A549 (cell line): ENCODE measurements at regions not wholly inside any gene's neighbourhood (a gene's known extent, or its start where the extent isn't known, plus 50 kb on each side); places are given as distances from the start of the nearest gene placed in this dataset.

Experiments used
- ATAC-seq, 2 experiments: fragments of 200-7000 bp in 1 of 2; fragments of >200 bp in 1 of 2; cut with Nextera tagmentation in 1 of 2; cut with Tn5 transposase in 1 of 2; 3 replicates each; pipeline versions ENCODE4 v1.8.0 to v1.9.1; 2018 to 2020; ENCODE audit warnings: mild to moderate bottlenecking in 1 of 2, moderate library complexity in 1 of 2
- CTCF ChIA-PET: fragments of 300-600 bp; sonication (Branson Sonifier 250); formaldehyde crosslinking; extraction: SDS; loops from one replicate; lab custom pipeline; 2021; ENCODE audit warnings: antibody characterized with exemption, inconsistent platforms; lab: Yijun Ruan, JAX
- POLR2A ChIA-PET: fragments of 350-600 bp; formaldehyde crosslinking; extraction: SDS; loops from one replicate; lab custom pipeline; 2021; ENCODE audit warnings: antibody characterized with exemption, inconsistent platforms; lab: Yijun Ruan, JAX
- DNase-seq, 2 experiments: peaks; one replicate each; pipeline versions ENCODE4 v3.0.0 to v3.0.0-alpha.2; 2011 to 2016; ENCODE audit warnings: low read depth in 1 of 2, low spot score in 1 of 2
- FAIRE-seq: peaks from 2 replicates; lab custom pipeline; 2011; peaks lifted over from hg19 to GRCh38; lab: Jason Lieb, UNC
- H3K27ac ChIP-seq, 2 experiments: fragments of >200 bp; sonication (Bioruptor Twin); formaldehyde crosslinking; 3 replicates each; pipeline ENCODE4 v1.5.1; 2016 to 2017
- H3K4me1 ChIP-seq: fragments of >200 bp; sonication (Bioruptor Twin); formaldehyde crosslinking; 3 replicates; pipeline ENCODE4 v1.6.1; 2016
- H3K4me2 ChIP-seq: fragments of >200 bp; sonication (Bioruptor Twin); formaldehyde crosslinking; 3 replicates; pipeline ENCODE4 v1.6.1; 2016
- H3K4me3 ChIP-seq: fragments of >200 bp; sonication (Bioruptor Twin); formaldehyde crosslinking; 3 replicates; pipeline ENCODE4 v1.5.1; 2016
- H3K9me3 ChIP-seq: fragments of >200 bp; sonication (Bioruptor Twin); formaldehyde crosslinking; 3 replicates; pipeline ENCODE4 v1.6.1; 2016
- ATOH8 ChIP-seq: fragments of 250-450 bp; sonication (Bioruptor Pico); IDR thresholded peaks from 2 replicates; pipeline ENCODE4 v1.5.0; 2020; ENCODE audit warnings: low read depth, mild to moderate bottlenecking, moderate library complexity
- BCL3 ChIP-seq: fragments of >200 bp; sonication (Bioruptor Twin); formaldehyde crosslinking; IDR thresholded peaks from 3 replicates; pipeline ENCODE4 v1.6.1; 2016
- EP300 ChIP-seq, 2 experiments: fragments of >200 bp; sonication (Bioruptor Twin); formaldehyde crosslinking; IDR thresholded peaks; 2 replicates in 1 of 2; 3 replicates in 1 of 2; pipeline ENCODE4 v1.6.1; 2016 to 2017
- ESRRA ChIP-seq: fragments of 150-350 bp; IDR thresholded peaks from 2 replicates; pipeline ENCODE4 v1.6.1; 2014; ENCODE audit warnings: mild to moderate bottlenecking, low read length, borderline replicate concordance
- FOSB ChIP-seq: fragments of 250-450 bp; sonication (Bioruptor Pico); IDR thresholded peaks from 2 replicates; pipeline ENCODE4 v1.5.0; 2020; ENCODE audit warnings: mild to moderate bottlenecking, moderate library complexity
- GATA3 ChIP-seq: IDR thresholded peaks from 2 replicates; pipeline ENCODE4 v1.6.1; 2012; ENCODE audit warnings: borderline replicate concordance
- HEYL ChIP-seq: fragments of 250-450 bp; sonication (Bioruptor Pico); IDR thresholded peaks from 2 replicates; pipeline ENCODE4 v1.8.0; 2021; ENCODE audit warnings: mild to moderate bottlenecking, moderate library complexity
- HOXB13 ChIP-seq: fragments of 250-450 bp; sonication (Bioruptor Pico); IDR thresholded peaks from 2 replicates; pipeline ENCODE4 v1.5.0; 2020; ENCODE audit warnings: low read depth, mild to moderate bottlenecking, moderate library complexity
- HOXB5 ChIP-seq: fragments of 250-450 bp; sonication (Bioruptor Pico); IDR thresholded peaks from 2 replicates; pipeline ENCODE4 v1.5.0; 2020; ENCODE audit warnings: mild to moderate bottlenecking, moderate library complexity
- KDM1A ChIP-seq: fragments of 200-600 bp; sonication (generic); IDR thresholded peaks from 2 replicates; pipeline ENCODE4 v1.6.1; 2016; ENCODE audit warnings: low read depth, mild to moderate bottlenecking
- PHF8 ChIP-seq: fragments of 200-600 bp; sonication (generic); IDR thresholded peaks from 2 replicates; pipeline ENCODE4 v1.6.1; 2016; ENCODE audit warnings: low read depth, mild to moderate bottlenecking, antibody characterized with exemption, moderate library complexity, borderline replicate concordance
- REST ChIP-seq: fragments of 200-600 bp; sonication (generic); IDR thresholded peaks from 2 replicates; pipeline ENCODE4 v1.6.1; 2016; ENCODE audit warnings: antibody characterized with exemption, mild to moderate bottlenecking, moderate library complexity
- RNF2 ChIP-seq: fragments of 200-600 bp; sonication (generic); IDR thresholded peaks from 2 replicates; pipeline ENCODE4 v1.6.1; 2016; ENCODE audit warnings: low read depth, mild to moderate bottlenecking, antibody characterized with exemption, moderate library complexity, borderline replicate concordance
- SMC3 ChIP-seq: fragments of >200 bp; sonication (Bioruptor Twin); formaldehyde crosslinking; IDR thresholded peaks from 3 replicates; pipeline ENCODE4 v1.6.1; 2018; ENCODE audit warnings: inconsistent platforms
- TFCP2L1 ChIP-seq: fragments of 250-450 bp; sonication (Bioruptor Pico); IDR thresholded peaks from 2 replicates; pipeline ENCODE4 v1.5.0; 2021; ENCODE audit warnings: mild to moderate bottlenecking
- ZFP36 ChIP-seq: fragments of 450-650 bp; IDR thresholded peaks from 2 replicates; pipeline ENCODE4 v1.6.1; 2014; ENCODE audit warnings: borderline replicate concordance; ENCODE audit not compliant: partially characterized antibody
- WGBS: methylation state at CpG from one replicate; pipeline ENCODE4 v1.1.6; 2017; ENCODE audit errors: missing lambda C conversion rate; 5-methylcytosine and 5-hydroxymethylcytosine counted together
- TF ChIP-seq, protein P1 (sequence below): fragments of >200 bp; sonication (Bioruptor Twin); formaldehyde crosslinking; IDR thresholded peaks from 3 replicates; pipeline ENCODE4 v1.5.1; 2016

GRCh38 chr1:4276238-4276637 is 376.2 kb upstream of the C1orf174 start:
- 2% methylated on average over 5 of the region's 5 CpGs for WGBS
- FAIRE-seq (no peak), DNase-seq (no peak), ATAC-seq (no peak)
- peaks cover 5% of the 10 kb centered on the region; the same call in 1 of the 3 replicates for H3K9me3 ChIP-seq
- no peaks in the 10 kb centered on the region for H3K4me1 ChIP-seq
- TF ChIP-seq ATOH8 (no peak), BCL3 (no peak), EP300 (IDR thresholded peaks at IDR 0.05) (no peak), ZFP36 (no peak), REST (no peak), ESRRA (no peak)
- no peak overlapping the region for H3K4me3 ChIP-seq
- no peak overlapping the region for H3K4me2 ChIP-seq
- ChIA-PET POLR2A (no interaction called here), CTCF (no interaction called here)
- no peak overlapping the region for H3K27ac ChIP-seq

DNA sequence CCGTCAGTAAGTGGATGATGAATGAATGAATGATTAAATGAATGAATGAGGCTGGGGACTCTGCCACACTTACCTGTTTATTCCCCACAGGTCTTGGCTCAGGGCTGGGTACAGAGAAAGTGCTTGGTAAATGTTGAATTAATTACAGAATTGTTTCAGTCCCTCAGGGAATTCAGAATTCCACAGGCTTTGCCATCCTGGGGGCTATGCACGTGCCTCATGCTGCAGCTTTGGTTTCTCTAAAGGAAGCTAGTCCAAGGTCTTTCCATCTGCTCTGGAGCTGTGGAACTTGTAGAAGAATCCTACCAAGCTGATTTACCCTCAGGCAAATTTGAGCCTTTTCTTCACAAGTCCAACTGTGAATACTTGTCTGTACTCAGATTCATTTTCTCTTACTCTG is 376.8 kb upstream of the AJAP1 start:
- ChIA-PET POLR2A (no interaction called here), CTCF (no interaction called here)
- TF ChIP-seq HEYL (CRISPR knock-in tag) = no peak
- TF ChIP-seq EP300 (IDR thresholded peaks at IDR 0.05) = no peak
- no peak for TF ChIP-seq ATOH8
- TF ChIP-seq, protein P1, sequence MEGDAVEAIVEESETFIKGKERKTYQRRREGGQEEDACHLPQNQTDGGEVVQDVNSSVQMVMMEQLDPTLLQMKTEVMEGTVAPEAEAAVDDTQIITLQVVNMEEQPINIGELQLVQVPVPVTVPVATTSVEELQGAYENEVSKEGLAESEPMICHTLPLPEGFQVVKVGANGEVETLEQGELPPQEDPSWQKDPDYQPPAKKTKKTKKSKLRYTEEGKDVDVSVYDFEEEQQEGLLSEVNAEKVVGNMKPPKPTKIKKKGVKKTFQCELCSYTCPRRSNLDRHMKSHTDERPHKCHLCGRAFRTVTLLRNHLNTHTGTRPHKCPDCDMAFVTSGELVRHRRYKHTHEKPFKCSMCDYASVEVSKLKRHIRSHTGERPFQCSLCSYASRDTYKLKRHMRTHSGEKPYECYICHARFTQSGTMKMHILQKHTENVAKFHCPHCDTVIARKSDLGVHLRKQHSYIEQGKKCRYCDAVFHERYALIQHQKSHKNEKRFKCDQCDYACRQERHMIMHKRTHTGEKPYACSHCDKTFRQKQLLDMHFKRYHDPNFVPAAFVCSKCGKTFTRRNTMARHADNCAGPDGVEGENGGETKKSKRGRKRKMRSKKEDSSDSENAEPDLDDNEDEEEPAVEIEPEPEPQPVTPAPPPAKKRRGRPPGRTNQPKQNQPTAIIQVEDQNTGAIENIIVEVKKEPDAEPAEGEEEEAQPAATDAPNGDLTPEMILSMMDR = no peak
- TF ChIP-seq GATA3 = no peak
- no peak for TF ChIP-seq FOSB (CRISPR knock-in tag)
- no peak for TF ChIP-seq HOXB5 (CRISPR knock-in tag)
- TF ChIP-seq PHF8 = no peak
- no peak for TF ChIP-seq BCL3
- TF ChIP-seq HOXB13 (CRISPR knock-in tag) = no peak
- TF ChIP-seq SMC3 = no peak
- TF ChIP-seq TFCP2L1 (CRISPR knock-in tag) = no peak
- TF ChIP-seq RNF2 = no peak
- no peak for TF ChIP-seq KDM1A
- DNase-seq = no peak
- no peaks in the 10 kb centered on the region for H3K4me1 ChIP-seq
- 0% methylated on average over 2 of the region's 2 CpGs for WGBS
- no peak overlapping the region for H3K27ac ChIP-seq
- H3K4me3 ChIP-seq = no peak overlapping the region
- ATAC-seq = no peak
- peaks cover 5% of the 10 kb centered on the region; the same call in 2 of the 3 replicates for H3K9me3 ChIP-seq
- no peak for FAIRE-seq
- no peak overlapping the region for H3K4me2 ChIP-seq
